HCT116 (cell line): ENCODE measurements at regions not wholly inside any gene's neighbourhood (a gene's known extent, or its start where the extent isn't known, plus 50 kb on each side); places are given as distances from the start of the nearest gene placed in this dataset.

Experiments
- ATAC-seq: fragments of 200-7000 bp; cut with Tn5 transposase; 2 replicates; pipeline ENCODE4 v1.9.1; 2020; ENCODE audit warnings: mild to moderate bottlenecking, moderate library complexity
- BruUV-seq: library from RNA; stranded (reverse); fragments of 400-500 nt; replicated peaks from 2 replicates; lab custom pipeline; 2021; lab: Mats Ljungman, UMichigan
- CTCF ChIA-PET: fragments of 300-600 bp; sonication (Branson Sonifier 250); formaldehyde crosslinking; loops from one replicate; lab custom pipeline; 2021; ENCODE audit warnings: antibody characterized with exemption; lab: Charles Lee
- POLR2A ChIA-PET: fragments of 300-600, 350-600 bp; sonication (Branson Sonifier 250); formaldehyde crosslinking; loops from one replicate; lab custom pipeline; 2021; ENCODE audit warnings: antibody characterized with exemption; lab: Charles Lee
- RAD21 ChIA-PET, 2 experiments: fragments of 300-600 bp; sonication (Branson Sonifier 250); formaldehyde crosslinking; loops; one replicate each; lab custom pipeline; 2023; ENCODE audit warnings: low total read pairs in 2 of 2; ENCODE audit not compliant: uncharacterized antibody in 2 of 2, unreplicated experiment in 2 of 2, low non-redundant PET in 1 of 2; lab: Charles Lee
- DNase-seq: peaks from one replicate; pipeline ENCODE4 v3.0.0-alpha.2; 2010; ENCODE audit warnings: low read depth, low spot score
- H2AFZ ChIP-seq: fragments of 200-600 bp; shearing (Covaris generic), sonication (generic); 2 replicates; pipeline ENCODE4 v1.6.1; 2017; ENCODE audit warnings: low read depth, mixed run types, mixed read lengths, antibody characterized with exemption, low read length; ENCODE audit not compliant: poor library complexity, severe bottlenecking
- H3K27ac ChIP-seq: 2 replicates; pipeline ENCODE4 v1.5.1; 2012; ENCODE audit warnings: low read depth, low read length
- H3K27me3 ChIP-seq: fragments of 200-600 bp; sonication (generic); 2 replicates; pipeline ENCODE4 v1.6.1; 2016; ENCODE audit warnings: mixed run types, low read length, mixed read lengths; ENCODE audit not compliant: insufficient read depth
- H3K36me3 ChIP-seq, 2 experiments: fragments of 200-500 bp in 1 of 2; fragments of 200-600 bp in 1 of 2; sonication (Bioruptor generic) in 1 of 2; sonication (generic) in 1 of 2; 2 replicates each; pipeline versions ENCODE4 v1.5.1 to v1.6.1; 2014 to 2016; ENCODE audit warnings: low read length in 2 of 2, inconsistent platforms in 1 of 2, mixed read lengths in 1 of 2, mixed run types in 1 of 2; ENCODE audit not compliant: insufficient read depth in 2 of 2, control insufficient read depth in 1 of 2
- H3K4me1 ChIP-seq, 2 experiments: fragments of 200-600 bp in 1 of 2; sonication (generic) in 1 of 2; 2 replicates each; pipeline versions ENCODE4 v1.5.1 to v1.6.1; 2012 to 2017; ENCODE audit warnings: low read length in 2 of 2, inconsistent platforms in 1 of 2, mild to moderate bottlenecking in 1 of 2, mixed read lengths in 1 of 2, mixed run types in 1 of 2, moderate library complexity in 1 of 2; ENCODE audit not compliant: insufficient read depth in 2 of 2, control insufficient read depth in 1 of 2
- H3K4me2 ChIP-seq: fragments of 200-600 bp; sonication (generic); 2 replicates; pipeline ENCODE4 v1.6.1; 2017; ENCODE audit warnings: mixed run types, low read length, mixed read lengths
- H3K4me3 ChIP-seq, 2 experiments: fragments of 200-600 bp in 1 of 2; sonication (generic) in 1 of 2; replicated peaks in 1 of 2; 2 replicates each; pipeline ENCODE4 v1.5.1; 2011 to 2016; ENCODE audit warnings: low read length in 2 of 2, control low read depth in 1 of 2, low read depth in 1 of 2, mild to moderate bottlenecking in 1 of 2, mixed read lengths in 1 of 2, mixed run types in 1 of 2
- H3K79me2 ChIP-seq: fragments of 200-600 bp; sonication (generic); 2 replicates; pipeline ENCODE4 v1.6.1; 2017; ENCODE audit warnings: mild to moderate bottlenecking, mixed run types, low read length, moderate library complexity, mixed read lengths; ENCODE audit not compliant: insufficient read depth
- H3K9ac ChIP-seq: fragments of 200-600 bp; sonication (generic); 2 replicates; pipeline ENCODE4 v1.6.1; 2016; ENCODE audit warnings: low read length, mixed read lengths
- H3K9me2 ChIP-seq: fragments of 200-600 bp; sonication (generic), shearing (Covaris generic); 2 replicates; pipeline ENCODE4 v1.6.1; 2017; ENCODE audit warnings: mixed run types, mild to moderate bottlenecking, moderate library complexity; ENCODE audit not compliant: insufficient read depth
- H3K9me3 ChIP-seq, 2 experiments: fragments of 200-500 bp in 1 of 2; fragments of 200-600 bp in 1 of 2; sonication (Bioruptor generic) in 1 of 2; sonication (generic) in 1 of 2; 2 replicates each; pipeline ENCODE4 v1.6.1; 2014 to 2017; ENCODE audit warnings: low read length in 2 of 2, mixed read lengths in 2 of 2, inconsistent platforms in 1 of 2, low read depth in 1 of 2, mild to moderate bottlenecking in 1 of 2, mixed run types in 1 of 2, moderate library complexity in 1 of 2; ENCODE audit not compliant: control insufficient read depth in 1 of 2, insufficient read depth in 1 of 2
- H4K20me1 ChIP-seq: fragments of 200-600 bp; sonication (generic), shearing (Covaris generic); 2 replicates; pipeline ENCODE4 v1.6.1; 2017; ENCODE audit warnings: mixed run types, mild to moderate bottlenecking, moderate library complexity; ENCODE audit not compliant: insufficient read depth
- ATF3 ChIP-seq: IDR thresholded peaks from 2 replicates; pipeline ENCODE4 v1.6.1; 2012
- CEBPB ChIP-seq: IDR thresholded peaks from 2 replicates; pipeline ENCODE4 v1.6.1; 2012; ENCODE audit warnings: low read depth
- ELF1 ChIP-seq: IDR thresholded peaks from 2 replicates; pipeline ENCODE4 v1.6.1; 2012; ENCODE audit warnings: low read depth, borderline replicate concordance
- JUND ChIP-seq: IDR thresholded peaks from 2 replicates; pipeline ENCODE4 v1.6.1; 2012
- MAX ChIP-seq: IDR thresholded peaks from 2 replicates; pipeline ENCODE4 v1.6.1; 2012
- POLR2A ChIP-seq: IDR thresholded peaks from 2 replicates; pipeline ENCODE4 v1.7.0; 2011; ENCODE audit warnings: borderline replicate concordance; ENCODE audit not compliant: insufficient read depth, insufficient read length; ENCODE audit errors: extremely low read depth
- REST ChIP-seq: IDR thresholded peaks from 2 replicates; pipeline ENCODE4 v1.6.1; 2012; ENCODE audit warnings: low read depth
- SIN3A ChIP-seq: IDR thresholded peaks from 2 replicates; pipeline ENCODE4 v1.6.1; 2012; ENCODE audit warnings: low read depth
- SP1 ChIP-seq: IDR thresholded peaks from 2 replicates; pipeline ENCODE4 v1.6.1; 2012; ENCODE audit warnings: low read depth
- SRF ChIP-seq: IDR thresholded peaks from 2 replicates; pipeline ENCODE4 v1.6.1; 2012; ENCODE audit warnings: low read depth
- TCF7L2 ChIP-seq: IDR thresholded peaks from 2 replicates; pipeline ENCODE4 v1.7.0; 2011; ENCODE audit warnings: borderline replicate concordance, inconsistent platforms; ENCODE audit not compliant: insufficient read depth, insufficient read length; ENCODE audit errors: extremely low read depth
- ZBTB33 ChIP-seq: IDR thresholded peaks from 2 replicates; pipeline ENCODE4 v1.6.1; 2011; ENCODE audit warnings: mild to moderate bottlenecking, low read length, moderate library complexity; ENCODE audit not compliant: insufficient replicate concordance; ENCODE audit errors: extremely low read depth
- ZFX ChIP-seq: fragments of 450-650 bp; IDR thresholded peaks from 2 replicates; pipeline ENCODE4 v1.6.1; 2017
- ZNF274 ChIP-seq: fragments of 200-500 bp; sonication (Bioruptor generic); IDR thresholded peaks from 2 replicates; pipeline ENCODE4 v1.6.1; 2014; ENCODE audit warnings: mild to moderate bottlenecking, low read depth, low read length, inconsistent platforms
- intact Hi-C: fragments of 100-400 bp; cut with micrococcal nuclease; formaldehyde crosslinking; loops from 2 replicates; pipeline ENCODE4 v1.10.0; 2022

- Histone ChIP-seq H3K9me2 (no peaks in the 10 kb centered on the region), H3K4me2 (no peak overlapping the region), H3K27ac (no peak overlapping the region), H3K27me3 (no peaks in the 10 kb centered on the region), H3K9me3 (no peaks in the 10 kb centered on the region; a peak in 1 of 4 replicates), H2AFZ (no peak overlapping the region), H3K9ac (no peak overlapping the region), H3K36me3 (no peaks in the 10 kb centered on the region), H3K79me2 (no peaks in the 10 kb centered on the region), H4K20me1 (no peaks in the 10 kb centered on the region), H3K4me1 (no peaks in the 10 kb centered on the region), H3K4me3 (no peak overlapping the region)
- BruUV-seq = no TSS peak
- RAD21 ChIA-PET = no interaction called here
- intact Hi-C loops = no loop called here
- DNase-seq (no peak), ATAC-seq (no peak)
- POLR2A ChIA-PET = no interaction called here
- TF ChIP-seq ELF1 (no peak), JUND (no peak), SRF (no peak), TCF7L2 (no peak), REST (no peak), ATF3 (no peak), ZFX (no peak), POLR2A (no peak), MAX (no peak), ZBTB33 (no peak), CEBPB (no peak), ZNF274 (no peak), SIN3A (no peak), SP1 (no peak)
- CTCF ChIA-PET = no interaction called here
Observed at GRCh38 chrX:896256-896655, 265.7 kb downstream of the SHOX start.
